WERI-Rb-1 (cell line): ENCODE measurements at regions not wholly inside any gene's neighbourhood (a gene's known extent, or its start where the extent isn't known, plus 50 kb on each side); places are given as distances from the start of the nearest gene placed in this dataset.
"Not testable (repeated sequence)": the region's sequence is repeated elsewhere in the genome, so short reads cannot be mapped to it uniquely, and the experiment has no call there.

ENCODE experiments used
- DNase-seq: peaks from one replicate; pipeline ENCODE4 v3.0.0-alpha.2; 2020
- H3K27ac ChIP-seq: fragments of 250-450 bp; sonication (Bioruptor Pico); 2 replicates; pipeline ENCODE4 v1.5.1; 2020; ENCODE audit warnings: mild to moderate bottlenecking, moderate library complexity
- H3K27me3 ChIP-seq: fragments of 250-450 bp; sonication (Bioruptor Pico); 2 replicates; pipeline ENCODE4 v1.5.1; 2021; ENCODE audit warnings: mild to moderate bottlenecking, low read depth, moderate library complexity; ENCODE audit not compliant: insufficient read depth, severe bottlenecking
- H3K36me3 ChIP-seq: fragments of 250-450 bp; sonication (Bioruptor Pico); 2 replicates; pipeline ENCODE4 v1.5.1; 2020; ENCODE audit warnings: mild to moderate bottlenecking, moderate library complexity
- H3K4me3 ChIP-seq: 2 replicates; pipeline ENCODE4 v1.5.1; 2011; ENCODE audit warnings: low read depth, mild to moderate bottlenecking, control low read depth, low read length
- H3K9me3 ChIP-seq: fragments of 250-450 bp; sonication (Bioruptor Pico); 2 replicates; pipeline ENCODE4 v1.5.1; 2021; ENCODE audit warnings: mild to moderate bottlenecking, moderate library complexity; ENCODE audit not compliant: severe bottlenecking
- CTCF ChIP-seq: IDR thresholded peaks from 2 replicates; pipeline ENCODE4 v1.5.1; 2011; ENCODE audit warnings: low read depth, mild to moderate bottlenecking, control low read depth, inconsistent platforms, low read length

- not testable (repeated sequence) for DNase-seq, H3K27me3 ChIP-seq, H3K36me3 ChIP-seq, H3K4me3 ChIP-seq, H3K27ac ChIP-seq, H3K9me3 ChIP-seq
Measured at GRCh38 chr5:86305050-86305449, 312.7 kb upstream of the COX7C start.

GRCh38 chr5:86314951-86315350, 302.8 kb upstream of the COX7C start:
- TF ChIP-seq CTCF: no peak
- Histone ChIP-seq H3K27ac (no peak overlapping the region), H3K27me3 (no peaks in the 10 kb centered on the region), H3K4me3 (no peak overlapping the region), H3K36me3 (no peaks in the 10 kb centered on the region), H3K9me3 (no peaks in the 10 kb centered on the region)
- no peak for DNase-seq

GRCh38 chr5:86320266-86320665, 297.5 kb upstream of the COX7C start:
- DNase-seq: no peak
- no peak overlapping the region for H3K4me3 ChIP-seq
- H3K27me3 ChIP-seq: no peaks in the 10 kb centered on the region
- no peaks in the 10 kb centered on the region for H3K9me3 ChIP-seq
- TF ChIP-seq CTCF: no peak
- H3K36me3 ChIP-seq: no peaks in the 10 kb centered on the region
- H3K27ac ChIP-seq: no peak overlapping the region

GRCh38 chr5:86329318-86329717, 288.4 kb upstream of the COX7C start:
- no peak for DNase-seq
- Histone ChIP-seq H3K4me3 (no peak overlapping the region), H3K27ac (no peak overlapping the region), H3K36me3 (no peaks in the 10 kb centered on the region), H3K27me3 (no peaks in the 10 kb centered on the region), H3K9me3 (no peaks in the 10 kb centered on the region)
- TF ChIP-seq CTCF: no peak

GRCh38 chr5:86330736-86331135, 287.0 kb upstream of the COX7C start:
- no peak overlapping the region for H3K4me3 ChIP-seq
- no peaks in the 10 kb centered on the region for H3K36me3 ChIP-seq
- H3K27ac ChIP-seq: no peak overlapping the region
- no peaks in the 10 kb centered on the region for H3K9me3 ChIP-seq
- no peak for DNase-seq
- no peaks in the 10 kb centered on the region for H3K27me3 ChIP-seq
- no peak for TF ChIP-seq CTCF

GRCh38 chr5:86332851-86333250, 284.9 kb upstream of the COX7C start:
- no peaks in the 10 kb centered on the region for H3K9me3 ChIP-seq
- no peaks in the 10 kb centered on the region for H3K36me3 ChIP-seq
- DNase-seq: no peak
- TF ChIP-seq CTCF: no peak
- H3K4me3 ChIP-seq: no peak overlapping the region
- H3K27me3 ChIP-seq: no peaks in the 10 kb centered on the region
- no peak overlapping the region for H3K27ac ChIP-seq
